ENCODE measurements at regions not wholly inside any gene's neighbourhood (a gene's known extent, or its start where the extent isn't known, plus 50 kb on each side); places are given as distances from the start of the nearest gene placed in this dataset.

GRCh38 chr5:96232602-96233001 is 200.4 kb downstream of the PCSK1 start:
- TF ChIP-seq CTCF (IDR thresholded peaks at IDR 0.05) (no peak), POLR2A (IDR thresholded peaks at IDR 0.05) (no peak)
